ENCODE measurements at regions not wholly inside any gene's neighbourhood (a gene's known extent, or its start where the extent isn't known, plus 50 kb on each side); places are given as distances from the start of the nearest gene placed in this dataset.

DNA sequence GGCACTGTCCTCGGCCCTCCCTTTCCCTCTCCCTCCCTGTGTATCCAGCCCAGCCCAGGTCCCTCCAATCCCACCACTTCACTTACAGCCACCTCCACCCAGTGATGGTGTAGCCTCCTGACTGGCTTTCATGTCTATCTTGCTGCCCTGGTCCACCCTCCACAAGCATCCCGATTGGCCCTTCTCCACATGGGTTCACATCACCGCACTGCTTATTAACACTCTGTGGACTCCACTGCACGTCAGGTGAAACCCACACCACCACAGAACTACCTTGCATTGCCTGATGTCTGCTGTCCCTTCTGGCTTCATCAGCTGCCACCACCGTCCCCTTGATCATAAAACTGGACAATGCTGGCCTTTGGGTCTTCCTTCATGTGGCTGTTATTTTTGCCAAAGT is 220.4 kb upstream of the ARID1B start:
- Histone ChIP-seq H3K27me3 (ENCODE audit: control insufficient read depth, insufficient read depth, low read length) (no peaks in the 10 kb centered on the region), H3K36me3 (ENCODE audit: control insufficient read depth, insufficient read depth, low read length) (no peaks in the 10 kb centered on the region), H3K4me1 (ENCODE audit: control insufficient read depth, insufficient read depth, low read length) (no peaks in the 10 kb centered on the region), H3K27ac (ENCODE audit: low read length) (no peak overlapping the region), H3K9me3 (ENCODE audit: control insufficient read depth, insufficient read depth, low read length) (no peaks in the 10 kb centered on the region), H3K4me3 (ENCODE audit: low read length) (no peak overlapping the region)
- no peak for DNase-seq (ENCODE audit: low read depth, low spot score)
- WGBS (ENCODE audit: insufficient coverage, insufficient read length): no CpG with 5 or more reads among the region's 5 CpGs

DNA sequence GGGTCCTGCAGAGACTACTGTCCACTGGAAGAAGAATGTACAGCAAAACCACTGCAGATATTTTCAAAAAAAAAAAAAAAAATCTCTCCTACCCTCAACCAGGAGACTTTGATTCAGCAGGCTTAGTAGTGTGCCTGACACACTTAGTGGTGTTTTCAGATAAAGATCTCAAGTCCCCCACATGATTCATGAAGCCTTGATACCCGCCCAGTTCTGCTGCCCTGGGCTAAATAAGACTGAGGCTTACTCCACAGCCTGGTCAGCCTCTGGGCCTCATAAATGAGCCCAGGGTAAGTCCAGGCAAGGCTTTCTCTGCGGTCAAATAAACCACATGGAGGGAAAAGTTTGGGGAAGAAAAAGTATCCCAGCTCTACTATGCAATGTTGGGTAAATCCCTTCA is 222.1 kb upstream of the ARID1B start:
- Histone ChIP-seq H3K27me3 (ENCODE audit: control insufficient read depth, insufficient read depth, low read length) (no peaks in the 10 kb centered on the region), H3K27ac (ENCODE audit: low read length) (no peak overlapping the region), H3K9me3 (ENCODE audit: control insufficient read depth, insufficient read depth, low read length) (no peaks in the 10 kb centered on the region), H3K4me1 (ENCODE audit: control insufficient read depth, insufficient read depth, low read length) (no peaks in the 10 kb centered on the region), H3K4me3 (ENCODE audit: low read length) (no peak overlapping the region), H3K36me3 (ENCODE audit: control insufficient read depth, insufficient read depth, low read length) (no peaks in the 10 kb centered on the region)
- no peak for DNase-seq (ENCODE audit: low read depth, low spot score)
- WGBS (ENCODE audit: insufficient coverage, insufficient read length): no CpG with 5 or more reads among the region's 2 CpGs

DNA sequence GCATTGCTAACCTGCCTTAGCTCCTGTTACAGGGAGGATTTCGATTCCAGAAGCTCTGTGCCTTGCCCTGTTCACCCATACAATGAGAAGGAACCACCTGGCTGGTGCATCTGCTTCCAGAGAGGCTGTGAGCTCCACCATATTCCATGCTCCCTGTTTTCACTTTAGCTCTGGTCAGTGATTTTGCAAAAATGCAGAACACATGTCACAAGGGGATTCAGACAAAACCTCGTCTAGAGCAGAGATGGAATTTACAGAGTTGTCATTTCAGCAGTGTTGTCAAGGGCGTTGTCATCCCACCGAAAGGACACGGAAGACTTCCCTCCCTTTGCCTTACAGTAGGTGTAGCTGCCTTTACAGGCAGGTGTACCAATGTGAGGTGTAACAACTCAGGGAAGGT is 223.0 kb upstream of the ARID1B start:
- no CpG with 5 or more reads among the region's 5 CpGs for WGBS (ENCODE audit: insufficient coverage, insufficient read length)
- H3K9me3 ChIP-seq (ENCODE audit: control insufficient read depth, insufficient read depth, low read length): no peaks in the 10 kb centered on the region
- H3K4me3 ChIP-seq (ENCODE audit: low read length): no peak overlapping the region
- no peaks in the 10 kb centered on the region for H3K27me3 ChIP-seq (ENCODE audit: control insufficient read depth, insufficient read depth, low read length)
- no peak for DNase-seq (ENCODE audit: low read depth, low spot score)
- H3K36me3 ChIP-seq (ENCODE audit: control insufficient read depth, insufficient read depth, low read length): no peaks in the 10 kb centered on the region
- H3K27ac ChIP-seq (ENCODE audit: low read length): no peak overlapping the region
- H3K4me1 ChIP-seq (ENCODE audit: control insufficient read depth, insufficient read depth, low read length): no peaks in the 10 kb centered on the region

DNA sequence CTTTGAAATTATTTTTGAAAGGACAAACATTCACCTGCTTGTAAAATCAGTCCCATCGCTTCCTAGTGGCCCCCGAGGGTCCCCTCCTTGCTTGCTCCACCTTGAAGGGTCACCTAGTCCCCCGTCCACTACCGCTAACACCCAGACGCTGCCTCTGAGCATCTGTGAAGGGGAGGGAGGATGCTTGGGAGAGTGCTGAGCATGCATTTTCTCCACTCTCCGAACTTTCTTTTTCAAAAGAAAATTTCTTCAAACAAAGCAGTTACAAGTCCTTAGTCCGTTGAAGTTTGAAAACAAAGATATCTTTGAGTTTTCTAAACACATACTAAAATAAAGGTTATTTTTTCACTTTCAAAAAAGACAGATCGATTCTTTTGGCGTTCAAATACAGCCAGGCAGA is 224.3 kb upstream of the ARID1B start:
- no peaks in the 10 kb centered on the region for H3K4me1 ChIP-seq (ENCODE audit: control insufficient read depth, insufficient read depth, low read length)
- DNase-seq (ENCODE audit: low read depth, low spot score): no peak
- no peak overlapping the region for H3K27ac ChIP-seq (ENCODE audit: low read length)
- WGBS (ENCODE audit: insufficient coverage, insufficient read length): no CpG with 5 or more reads among the region's 9 CpGs
- no peaks in the 10 kb centered on the region for H3K27me3 ChIP-seq (ENCODE audit: control insufficient read depth, insufficient read depth, low read length)
- no peaks in the 10 kb centered on the region for H3K9me3 ChIP-seq (ENCODE audit: control insufficient read depth, insufficient read depth, low read length)
- H3K4me3 ChIP-seq (ENCODE audit: low read length): no peak overlapping the region
- H3K36me3 ChIP-seq (ENCODE audit: control insufficient read depth, insufficient read depth, low read length): no peaks in the 10 kb centered on the region

DNA sequence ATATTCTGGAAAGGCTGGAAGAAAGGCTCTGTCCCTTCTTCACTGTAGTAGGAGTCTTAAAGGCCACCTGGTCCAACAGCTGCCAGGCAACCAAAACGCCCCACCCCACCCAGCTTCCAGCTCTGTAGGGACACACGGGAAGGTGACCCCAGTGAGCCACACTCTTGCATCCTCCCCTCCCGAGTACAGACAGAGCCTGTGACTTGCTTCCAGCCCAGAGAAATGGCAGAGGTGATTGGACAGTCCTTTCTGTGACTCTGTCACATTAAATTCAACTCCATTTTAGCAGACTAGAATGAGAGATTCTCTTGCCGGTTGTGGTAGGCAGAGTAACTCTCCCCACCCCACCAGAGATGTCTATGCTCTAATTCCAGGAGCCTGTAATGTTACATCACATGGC is 226.2 kb upstream of the ARID1B start:
- Histone ChIP-seq H3K4me3 (ENCODE audit: low read length) (no peak overlapping the region), H3K4me1 (ENCODE audit: control insufficient read depth, insufficient read depth, low read length) (no peaks in the 10 kb centered on the region), H3K27ac (ENCODE audit: low read length) (no peak overlapping the region), H3K27me3 (ENCODE audit: control insufficient read depth, insufficient read depth, low read length) (no peaks in the 10 kb centered on the region), H3K36me3 (ENCODE audit: control insufficient read depth, insufficient read depth, low read length) (no peaks in the 10 kb centered on the region), H3K9me3 (ENCODE audit: control insufficient read depth, insufficient read depth, low read length) (no peaks in the 10 kb centered on the region)
- no peak for DNase-seq (ENCODE audit: low read depth, low spot score)
- WGBS (ENCODE audit: insufficient coverage, insufficient read length): no CpG with 5 or more reads among the region's 4 CpGs

DNA sequence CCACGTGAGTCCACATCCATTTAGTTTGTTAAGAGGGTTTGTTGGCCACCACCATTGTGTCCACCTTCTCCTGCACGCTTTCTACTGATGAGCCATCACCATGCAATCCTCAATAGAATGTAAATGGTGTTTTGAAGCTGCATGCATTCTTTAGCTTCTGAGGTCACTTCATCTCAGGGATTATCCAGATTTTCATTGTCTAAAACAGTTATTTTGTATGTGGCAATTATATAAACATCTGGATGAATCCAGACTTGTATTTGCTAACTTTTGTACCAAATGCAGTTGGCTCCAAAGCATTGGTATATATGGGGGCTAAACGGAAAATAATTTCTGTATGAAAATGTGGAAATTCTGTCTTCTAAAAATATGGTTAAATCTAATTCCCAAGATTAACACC is 231.2 kb upstream of the ARID1B start:
- Histone ChIP-seq H3K27me3 (ENCODE audit: control insufficient read depth, insufficient read depth, low read length) (no peaks in the 10 kb centered on the region), H3K27ac (ENCODE audit: low read length) (no peak overlapping the region), H3K9me3 (ENCODE audit: control insufficient read depth, insufficient read depth, low read length) (no peaks in the 10 kb centered on the region), H3K36me3 (ENCODE audit: control insufficient read depth, insufficient read depth, low read length) (no peaks in the 10 kb centered on the region), H3K4me3 (ENCODE audit: low read length) (no peak overlapping the region), H3K4me1 (ENCODE audit: control insufficient read depth, insufficient read depth, low read length) (no peaks in the 10 kb centered on the region)
- WGBS (ENCODE audit: insufficient coverage, insufficient read length): no CpG with 5 or more reads among the region's 3 CpGs
- no peak for DNase-seq (ENCODE audit: low read depth, low spot score)

DNA sequence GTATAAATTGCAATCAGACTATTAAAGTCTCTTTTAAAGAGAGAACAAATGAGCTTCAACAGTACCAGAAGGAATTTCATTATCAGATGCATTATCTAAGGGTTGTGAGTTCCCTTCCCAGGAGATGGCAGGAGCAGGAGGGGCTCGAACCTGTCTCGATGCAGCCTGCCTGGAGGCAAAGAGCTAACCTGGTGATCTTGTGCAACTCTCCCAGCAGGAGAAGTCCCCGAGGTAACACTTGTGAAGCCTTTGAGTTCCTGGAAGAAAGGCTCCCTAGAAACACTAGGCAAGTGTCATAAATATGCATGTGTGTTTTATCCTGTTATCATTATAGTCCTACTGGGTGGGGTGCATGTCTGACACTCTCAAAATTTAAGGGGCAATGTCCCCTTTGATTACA is 232.2 kb upstream of the ARID1B start:
- H3K27me3 ChIP-seq (ENCODE audit: control insufficient read depth, insufficient read depth, low read length): no peaks in the 10 kb centered on the region
- DNase-seq (ENCODE audit: low read depth, low spot score): no peak
- H3K4me1 ChIP-seq (ENCODE audit: control insufficient read depth, insufficient read depth, low read length): no peaks in the 10 kb centered on the region
- no peaks in the 10 kb centered on the region for H3K36me3 ChIP-seq (ENCODE audit: control insufficient read depth, insufficient read depth, low read length)
- WGBS (ENCODE audit: insufficient coverage, insufficient read length): no CpG with 5 or more reads among the region's 3 CpGs
- H3K9me3 ChIP-seq (ENCODE audit: control insufficient read depth, insufficient read depth, low read length): no peaks in the 10 kb centered on the region
- no peak overlapping the region for H3K4me3 ChIP-seq (ENCODE audit: low read length)
- H3K27ac ChIP-seq (ENCODE audit: low read length): no peak overlapping the region

DNA sequence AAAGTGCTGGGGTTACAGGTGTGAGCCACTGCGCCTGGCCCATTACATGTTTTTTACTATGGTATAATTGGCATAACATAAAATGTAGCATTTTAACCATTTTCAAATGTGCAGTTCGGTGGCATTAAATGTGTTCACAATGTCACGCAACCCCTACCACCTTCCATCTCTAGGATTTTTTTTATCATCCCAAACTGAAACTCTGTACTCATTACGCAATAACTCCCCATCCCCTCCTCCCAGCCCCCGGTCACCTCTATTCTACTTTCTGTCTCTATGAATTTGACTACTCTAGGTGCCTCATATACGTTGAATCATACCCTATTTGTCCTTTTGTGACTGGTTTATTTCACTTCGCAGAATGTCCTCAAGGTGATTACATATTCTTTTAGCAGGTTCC is 233.1 kb upstream of the ARID1B start:
- DNase-seq (ENCODE audit: low read depth, low spot score): no peak
- Histone ChIP-seq H3K4me3 (ENCODE audit: low read length) (no peak overlapping the region), H3K27me3 (ENCODE audit: control insufficient read depth, insufficient read depth, low read length) (no peaks in the 10 kb centered on the region), H3K36me3 (ENCODE audit: control insufficient read depth, insufficient read depth, low read length) (no peaks in the 10 kb centered on the region), H3K27ac (ENCODE audit: low read length) (no peak overlapping the region), H3K4me1 (ENCODE audit: control insufficient read depth, insufficient read depth, low read length) (no peaks in the 10 kb centered on the region), H3K9me3 (ENCODE audit: control insufficient read depth, insufficient read depth, low read length) (no peaks in the 10 kb centered on the region)
- WGBS (ENCODE audit: insufficient coverage, insufficient read length): no CpG with 5 or more reads among the region's 7 CpGs

DNA sequence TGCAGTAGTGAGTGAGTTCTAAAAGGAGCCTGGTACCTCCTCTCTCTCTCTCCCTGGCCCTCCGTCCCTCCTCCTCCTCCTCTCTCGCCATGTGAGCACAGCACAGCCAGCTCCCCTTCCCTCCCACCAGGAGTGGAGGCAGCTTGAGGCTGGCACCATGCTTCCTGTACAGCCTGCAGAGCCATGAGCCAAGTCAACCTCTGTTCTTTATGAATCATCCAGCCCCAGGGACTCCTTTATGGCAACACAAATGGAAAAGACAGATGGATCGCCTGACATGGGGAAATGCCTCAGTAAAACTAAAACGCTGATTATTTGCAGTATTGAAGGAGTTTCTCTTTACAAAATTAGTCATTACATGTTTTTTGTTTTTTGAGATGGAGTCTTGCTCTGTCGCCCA is 233.7 kb upstream of the ARID1B start:
- Histone ChIP-seq H3K9me3 (ENCODE audit: control insufficient read depth, insufficient read depth, low read length) (no peaks in the 10 kb centered on the region), H3K27ac (ENCODE audit: low read length) (no peak overlapping the region), H3K36me3 (ENCODE audit: control insufficient read depth, insufficient read depth, low read length) (no peaks in the 10 kb centered on the region), H3K4me3 (ENCODE audit: low read length) (no peak overlapping the region), H3K4me1 (ENCODE audit: control insufficient read depth, insufficient read depth, low read length) (no peaks in the 10 kb centered on the region), H3K27me3 (ENCODE audit: control insufficient read depth, insufficient read depth, low read length) (no peaks in the 10 kb centered on the region)
- no CpG with 5 or more reads among the region's 5 CpGs for WGBS (ENCODE audit: insufficient coverage, insufficient read length)
- no peak for DNase-seq (ENCODE audit: low read depth, low spot score)

DNA sequence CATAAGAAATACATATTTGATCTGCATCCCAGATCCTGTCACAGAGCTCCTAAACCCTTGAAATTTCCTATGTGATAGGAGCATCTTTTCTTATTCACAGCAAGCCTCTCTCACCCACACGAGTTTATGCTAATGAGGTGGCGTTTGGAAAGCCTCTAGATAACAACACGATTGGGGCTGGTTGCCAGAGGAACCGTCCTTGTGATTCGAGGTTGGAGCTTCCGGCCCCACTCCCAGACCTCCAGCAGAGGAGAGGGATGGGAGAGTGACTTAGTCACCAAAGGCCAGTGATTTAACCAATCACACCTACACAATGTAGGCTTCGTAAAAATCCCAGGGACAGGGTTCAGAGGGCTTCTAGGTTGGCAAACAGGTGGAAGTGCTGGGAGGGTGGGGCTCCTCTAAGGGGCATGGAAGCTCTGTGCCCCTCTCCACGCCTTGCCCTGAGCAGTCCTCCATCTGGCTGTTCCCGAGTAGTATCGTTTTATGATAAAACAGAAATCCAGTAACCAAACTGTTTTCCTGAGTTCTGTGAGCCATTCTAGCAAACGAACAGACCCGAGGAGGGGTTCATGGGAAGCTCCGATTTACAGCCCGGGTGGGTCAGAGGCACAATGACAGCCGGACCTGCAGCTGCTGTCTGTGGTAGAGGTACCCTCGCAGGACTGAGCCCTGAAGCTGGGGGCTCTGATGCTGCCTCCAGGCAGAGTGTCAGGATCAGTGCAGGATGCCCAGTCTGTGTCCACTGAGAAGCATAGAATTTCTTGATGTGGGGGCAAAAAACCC is 238.1 kb upstream of the ARID1B start:
- no peaks in the 10 kb centered on the region for H3K27me3 ChIP-seq (ENCODE audit: control insufficient read depth, insufficient read depth, low read length)
- H3K27ac ChIP-seq (ENCODE audit: low read length): no peak overlapping the region
- no peak for DNase-seq (ENCODE audit: low read depth, low spot score)
- H3K36me3 ChIP-seq (ENCODE audit: control insufficient read depth, insufficient read depth, low read length): no peaks in the 10 kb centered on the region
- no peaks in the 10 kb centered on the region for H3K9me3 ChIP-seq (ENCODE audit: control insufficient read depth, insufficient read depth, low read length)
- no peak overlapping the region for H3K4me3 ChIP-seq (ENCODE audit: low read length)
- H3K4me1 ChIP-seq (ENCODE audit: control insufficient read depth, insufficient read depth, low read length): no peaks in the 10 kb centered on the region
- no CpG with 5 or more reads among the region's 16 CpGs for WGBS (ENCODE audit: insufficient coverage, insufficient read length)

DNA sequence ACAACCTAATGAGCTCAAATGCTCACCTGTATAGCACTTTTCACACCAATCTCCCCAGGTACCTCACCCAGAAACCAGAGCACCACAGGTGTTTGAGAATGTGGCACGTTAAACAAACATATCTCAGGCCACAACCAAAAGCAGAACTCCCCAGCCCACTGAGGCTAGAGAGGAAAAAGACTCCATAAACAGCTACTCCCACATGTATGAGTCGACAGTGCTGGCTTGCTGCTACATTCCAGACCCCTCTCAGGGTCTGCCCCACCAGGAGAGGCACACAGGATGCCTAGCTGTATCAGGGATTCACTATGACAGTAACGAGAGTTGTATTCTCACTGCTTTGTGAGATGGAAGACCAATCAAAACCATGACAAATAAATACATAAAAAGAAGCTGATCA is 242.6 kb upstream of the ARID1B start:
- Histone ChIP-seq H3K9me3 (ENCODE audit: control insufficient read depth, insufficient read depth, low read length) (no peaks in the 10 kb centered on the region), H3K27me3 (ENCODE audit: control insufficient read depth, insufficient read depth, low read length) (no peaks in the 10 kb centered on the region), H3K36me3 (ENCODE audit: control insufficient read depth, insufficient read depth, low read length) (no peaks in the 10 kb centered on the region), H3K4me1 (ENCODE audit: control insufficient read depth, insufficient read depth, low read length) (no peaks in the 10 kb centered on the region), H3K4me3 (ENCODE audit: low read length) (no peak overlapping the region), H3K27ac (ENCODE audit: low read length) (no peak overlapping the region)
- no CpG with 5 or more reads among the region's 3 CpGs for WGBS (ENCODE audit: insufficient coverage, insufficient read length)
- no peak for DNase-seq (ENCODE audit: low read depth, low spot score)
